Right cardiac atrium (tissue), 5 donors: ENCODE measurements at regions not wholly inside any gene's neighbourhood (a gene's known extent, or its start where the extent isn't known, plus 50 kb on each side); places are given as distances from the start of the nearest gene placed in this dataset.
"Not testable (repeated sequence)": the region's sequence is repeated elsewhere in the genome, so short reads cannot be mapped to it uniquely, and the experiment has no call there.

Experiments
- ATAC-seq, 2 donors: fragments of 200-7000 bp; cut with Tn5 transposase; one replicate each; pipeline versions ENCODE4 v1.8.0 to v1.9.1; 2020; ENCODE audit warnings: moderate library complexity in 2 of 2, mild to moderate bottlenecking in 1 of 2
- DNase-seq, 3 donors: peaks; one replicate each; pipeline ENCODE4 v3.0.0-alpha.2; 2020
- H3K27ac ChIP-seq: one replicate; pipeline ENCODE4 v1.5.1; 2013; ENCODE audit warnings: mild to moderate bottlenecking, low read length, control low read depth, moderate library complexity
- H3K27me3 ChIP-seq: one replicate; pipeline ENCODE4 v1.6.1; 2013; ENCODE audit not compliant: control insufficient read depth, insufficient read depth
- H3K4me1 ChIP-seq: one replicate; pipeline ENCODE4 v1.6.1; 2013; ENCODE audit warnings: low read length; ENCODE audit not compliant: control insufficient read depth, insufficient read depth
- H3K4me3 ChIP-seq: one replicate; pipeline ENCODE4 v1.5.1; 2013; ENCODE audit warnings: low read length, control low read depth
- H3K9me3 ChIP-seq: one replicate; pipeline ENCODE4 v1.6.1; 2013; ENCODE audit warnings: low read length; ENCODE audit not compliant: control insufficient read depth
- WGBS: extraction: QIAGEN DNeasy Blood & Tissue Kit; methylation state at CpG from one replicate; pipeline ENCODE4 v1.1.7; 2013; 5-methylcytosine and 5-hydroxymethylcytosine counted together
- intact Hi-C, 4 donors: fragments of 100-400 bp; cut with DNase I; formaldehyde crosslinking; loops; one replicate each; pipeline versions ENCODE4 v1.11.0 to v1.14.0; 2022 to 2023
- donor health status: healthy with polysubstance abuse.
- donor health status: DM: no; HTN: yes; CAD: no.
- donor health status: DM: no; HTN: no; CAD: no.
- donor health status: DM: no; HTN: yes; CAD: no; lungs with severe emphysema.
- donor health status: DM: yes; HTN: yes; CAD: no.

- no peak for DNase-seq
- Histone ChIP-seq H3K4me3 (no peak overlapping the region), H3K4me1 (no peaks in the 10 kb centered on the region), H3K9me3 (no peaks in the 10 kb centered on the region), H3K27ac (no peak overlapping the region), H3K27me3 (no peaks in the 10 kb centered on the region)
- no peak for ATAC-seq
- WGBS, result 81% methylated on average over 2 of the region's 2 CpGs
- intact Hi-C loops, result no loop called here
Measured at GRCh38 chr2:78147466-78147865, 625.3 kb upstream of the LRRTM4 start.

GRCh38 chr2:78154586-78154985 lies 632.4 kb upstream of the LRRTM4 start:
- H3K9me3 ChIP-seq, result no peaks in the 10 kb centered on the region
- DNase-seq (no peak), ATAC-seq (no peak)
- 61% methylated on average over 2 of the region's 2 CpGs for WGBS
- H3K4me3 ChIP-seq, result no peak overlapping the region
- no peaks in the 10 kb centered on the region for H3K27me3 ChIP-seq
- no peaks in the 10 kb centered on the region for H3K4me1 ChIP-seq
- no peak overlapping the region for H3K27ac ChIP-seq
- intact Hi-C loops, result no loop called here

GRCh38 chr2:78162202-78162601 lies 640.0 kb upstream of the LRRTM4 start:
- no peak overlapping the region for H3K27ac ChIP-seq
- intact Hi-C loops, result no loop called here
- no peaks in the 10 kb centered on the region for H3K4me1 ChIP-seq
- no peak for ATAC-seq
- no peak overlapping the region for H3K4me3 ChIP-seq
- no peaks in the 10 kb centered on the region for H3K9me3 ChIP-seq
- no peaks in the 10 kb centered on the region for H3K27me3 ChIP-seq
- WGBS, result 78% methylated on average over 2 of the region's 2 CpGs
- no peak for DNase-seq

- H3K9me3 ChIP-seq, DNase-seq, ATAC-seq, H3K27ac ChIP-seq, H3K27me3 ChIP-seq, H3K4me3 ChIP-seq, intact Hi-C loops, H3K4me1 ChIP-seq: not testable (repeated sequence)
- WGBS, result 92% methylated on average over 9 of the region's 9 CpGs
Measured at GRCh38 chr2:78172157-78172556, 650.0 kb upstream of the LRRTM4 start.

GRCh38 chr2:78175645-78176044 lies 653.5 kb upstream of the LRRTM4 start:
- intact Hi-C loops, result no loop called here
- no peaks in the 10 kb centered on the region for H3K4me1 ChIP-seq
- H3K27ac ChIP-seq, result no peak overlapping the region
- H3K9me3 ChIP-seq, result no peaks in the 10 kb centered on the region
- no peak for ATAC-seq
- H3K27me3 ChIP-seq, result no peaks in the 10 kb centered on the region
- WGBS, result 13% methylated on average over 2 of the region's 2 CpGs
- H3K4me3 ChIP-seq, result no peak overlapping the region
- DNase-seq, result no peak

GRCh38 chr2:78201064-78201575 lies 678.9 kb upstream of the LRRTM4 start:
- no peaks in the 10 kb centered on the region for H3K4me1 ChIP-seq
- no peaks in the 10 kb centered on the region for H3K27me3 ChIP-seq
- H3K4me3 ChIP-seq, result no peak overlapping the region
- DNase-seq (no peak), ATAC-seq (no peak)
- H3K9me3 ChIP-seq, result no peaks in the 10 kb centered on the region
- WGBS, result 74% methylated on average over 2 of the region's 2 CpGs
- intact Hi-C loops, result no loop called here
- H3K27ac ChIP-seq, result no peak overlapping the region

- DNase-seq (no peak), ATAC-seq (no peak)
- intact Hi-C loops, result no loop called here
- H3K9me3 ChIP-seq, result no peaks in the 10 kb centered on the region
- H3K27me3 ChIP-seq, result no peaks in the 10 kb centered on the region
- no peak overlapping the region for H3K4me3 ChIP-seq
- 76% methylated on average over 3 of the region's 3 CpGs for WGBS
- H3K27ac ChIP-seq, result no peak overlapping the region
- no peaks in the 10 kb centered on the region for H3K4me1 ChIP-seq
Measured at GRCh38 chr2:78202366-78202765, 680.2 kb upstream of the LRRTM4 start.

- Histone ChIP-seq H3K4me1 (no peaks in the 10 kb centered on the region), H3K27ac (no peak overlapping the region), H3K4me3 (no peak overlapping the region), H3K27me3 (no peaks in the 10 kb centered on the region), H3K9me3 (no peaks in the 10 kb centered on the region)
- WGBS, result 77% methylated on average over 7 of the region's 7 CpGs
- no peak for DNase-seq
- no peak for ATAC-seq
- intact Hi-C loops, result no loop called here
Measured at GRCh38 chr2:78202986-78203670, 681.0 kb upstream of the LRRTM4 start.

- no peak for ATAC-seq
- H3K4me3 ChIP-seq, result no peak overlapping the region
- no peaks in the 10 kb centered on the region for H3K4me1 ChIP-seq
- DNase-seq, result no peak
- 72% methylated on average over 1 of the region's 1 CpG for WGBS
- intact Hi-C loops, result no loop called here
- H3K27ac ChIP-seq, result no peak overlapping the region
- no peaks in the 10 kb centered on the region for H3K9me3 ChIP-seq
- H3K27me3 ChIP-seq, result no peaks in the 10 kb centered on the region
Measured at GRCh38 chr2:78218066-78218465, 695.9 kb upstream of the LRRTM4 start.

- Histone ChIP-seq H3K9me3 (no peaks in the 10 kb centered on the region), H3K27ac (no peak overlapping the region), H3K4me1 (no peaks in the 10 kb centered on the region), H3K4me3 (no peak overlapping the region), H3K27me3 (no peaks in the 10 kb centered on the region)
- ATAC-seq (no peak), DNase-seq (no peak)
- intact Hi-C loops, result no loop called here
- WGBS, result 92% methylated on average over 1 of the region's 1 CpG
Measured at GRCh38 chr2:78237704-78238103, 715.5 kb upstream of the LRRTM4 start.

- intact Hi-C loops, result no loop called here
- Histone ChIP-seq H3K27ac (no peak overlapping the region), H3K27me3 (no peaks in the 10 kb centered on the region), H3K4me3 (no peak overlapping the region), H3K4me1 (no peaks in the 10 kb centered on the region), H3K9me3 (no peaks in the 10 kb centered on the region)
- no peak for ATAC-seq
- WGBS, result 53% methylated on average over 4 of the region's 4 CpGs
- DNase-seq, result no peak
Measured at GRCh38 chr2:78245394-78246135, 723.4 kb upstream of the LRRTM4 start.
